Right lobe of liver (tissue), 4 donors: ENCODE measurements at regions not wholly inside any gene's neighbourhood (a gene's known extent, or its start where the extent isn't known, plus 50 kb on each side); places are given as distances from the start of the nearest gene placed in this dataset.

ENCODE experiments used
- POLR2A ChIP-seq: fragments of 450-650 bp; IDR thresholded peaks from one replicate; pipeline ENCODE4 v1.6.1; 2017; ENCODE audit warnings: antibody characterized with exemption, mild to moderate bottlenecking
- TF ChIP-seq, protein P1 (sequence below), 4 donors: fragments of 200-600 bp in 3 of 4; fragments of 450-650 bp in 1 of 4; IDR thresholded peaks; one replicate each; pipeline versions ENCODE4 v1.5.1 to v1.8.0; 2016 to 2022; ENCODE audit warnings: antibody characterized with exemption in 4 of 4, mild to moderate bottlenecking in 2 of 4
- donor health status: DM: no; HTN: no; CAD: no.
- donor health status: DM: no; HTN: no; CAD: no.
- donor health status: DM: no; HTN: yes; CAD: no.

DNA sequence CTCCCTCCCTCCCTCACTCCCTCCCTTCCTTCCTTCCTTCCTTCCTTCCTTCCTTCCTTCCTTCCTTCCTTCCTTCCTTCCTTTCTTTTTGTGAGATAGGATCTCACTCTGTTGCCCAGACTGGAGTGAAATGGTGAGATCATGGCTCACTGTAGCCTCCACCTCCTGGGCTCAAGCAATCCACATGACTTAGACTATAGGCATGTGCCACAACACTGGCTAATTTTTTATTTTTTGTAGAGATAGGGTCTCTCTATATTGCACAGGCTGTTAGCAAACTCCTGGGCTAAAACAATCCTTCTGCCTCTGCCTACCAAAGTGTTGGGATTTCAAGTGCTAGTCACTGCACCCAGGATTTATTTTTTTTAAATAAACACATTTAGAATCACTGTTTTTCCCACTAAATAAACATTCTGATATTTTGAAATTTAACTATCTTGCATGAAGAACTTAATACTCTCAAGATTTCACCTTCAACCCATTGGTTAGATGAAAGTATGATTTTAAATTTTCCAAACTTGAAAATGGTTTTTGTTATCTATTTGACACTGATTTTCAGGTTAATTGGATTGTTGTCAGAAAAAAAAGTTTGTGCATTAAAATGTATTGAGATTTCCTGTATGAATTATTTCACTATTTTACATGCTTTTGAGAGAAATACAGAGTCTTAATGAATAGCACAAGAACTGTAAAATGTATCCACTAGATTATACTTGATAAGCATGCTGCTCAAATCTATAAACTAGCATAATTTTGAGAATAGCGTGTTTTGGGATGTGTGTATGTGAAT is 745.1 kb downstream of the TSN start:
- TF ChIP-seq, protein P1, sequence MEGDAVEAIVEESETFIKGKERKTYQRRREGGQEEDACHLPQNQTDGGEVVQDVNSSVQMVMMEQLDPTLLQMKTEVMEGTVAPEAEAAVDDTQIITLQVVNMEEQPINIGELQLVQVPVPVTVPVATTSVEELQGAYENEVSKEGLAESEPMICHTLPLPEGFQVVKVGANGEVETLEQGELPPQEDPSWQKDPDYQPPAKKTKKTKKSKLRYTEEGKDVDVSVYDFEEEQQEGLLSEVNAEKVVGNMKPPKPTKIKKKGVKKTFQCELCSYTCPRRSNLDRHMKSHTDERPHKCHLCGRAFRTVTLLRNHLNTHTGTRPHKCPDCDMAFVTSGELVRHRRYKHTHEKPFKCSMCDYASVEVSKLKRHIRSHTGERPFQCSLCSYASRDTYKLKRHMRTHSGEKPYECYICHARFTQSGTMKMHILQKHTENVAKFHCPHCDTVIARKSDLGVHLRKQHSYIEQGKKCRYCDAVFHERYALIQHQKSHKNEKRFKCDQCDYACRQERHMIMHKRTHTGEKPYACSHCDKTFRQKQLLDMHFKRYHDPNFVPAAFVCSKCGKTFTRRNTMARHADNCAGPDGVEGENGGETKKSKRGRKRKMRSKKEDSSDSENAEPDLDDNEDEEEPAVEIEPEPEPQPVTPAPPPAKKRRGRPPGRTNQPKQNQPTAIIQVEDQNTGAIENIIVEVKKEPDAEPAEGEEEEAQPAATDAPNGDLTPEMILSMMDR (IDR thresholded peaks at IDR 0.05): no peak
- TF ChIP-seq POLR2A: no peak
